HCT116 (cell line): ENCODE measurements at regions not wholly inside any gene's neighbourhood (a gene's known extent, or its start where the extent isn't known, plus 50 kb on each side); places are given as distances from the start of the nearest gene placed in this dataset.

Source experiments
- ATAC-seq: fragments of 200-7000 bp; cut with Tn5 transposase; 2 replicates; pipeline ENCODE4 v1.9.1; 2020; ENCODE audit warnings: mild to moderate bottlenecking, moderate library complexity
- BruUV-seq: library from RNA; stranded (reverse); fragments of 400-500 nt; replicated peaks from 2 replicates; lab custom pipeline; 2021; lab: Mats Ljungman, UMichigan
- CTCF ChIA-PET: fragments of 300-600 bp; sonication (Branson Sonifier 250); formaldehyde crosslinking; loops from one replicate; lab custom pipeline; 2021; ENCODE audit warnings: antibody characterized with exemption; lab: Charles Lee
- POLR2A ChIA-PET: fragments of 300-600, 350-600 bp; sonication (Branson Sonifier 250); formaldehyde crosslinking; loops from one replicate; lab custom pipeline; 2021; ENCODE audit warnings: antibody characterized with exemption; lab: Charles Lee
- RAD21 ChIA-PET, 2 experiments: fragments of 300-600 bp; sonication (Branson Sonifier 250); formaldehyde crosslinking; loops; one replicate each; lab custom pipeline; 2023; ENCODE audit warnings: low total read pairs in 2 of 2; ENCODE audit not compliant: uncharacterized antibody in 2 of 2, unreplicated experiment in 2 of 2, low non-redundant PET in 1 of 2; lab: Charles Lee
- DNase-seq: peaks from one replicate; pipeline ENCODE4 v3.0.0-alpha.2; 2010; ENCODE audit warnings: low read depth, low spot score
- H2AFZ ChIP-seq: fragments of 200-600 bp; shearing (Covaris generic), sonication (generic); 2 replicates; pipeline ENCODE4 v1.6.1; 2017; ENCODE audit warnings: low read depth, mixed run types, mixed read lengths, antibody characterized with exemption, low read length; ENCODE audit not compliant: poor library complexity, severe bottlenecking
- H3K27ac ChIP-seq: 2 replicates; pipeline ENCODE4 v1.5.1; 2012; ENCODE audit warnings: low read depth, low read length
- H3K27me3 ChIP-seq: fragments of 200-600 bp; sonication (generic); 2 replicates; pipeline ENCODE4 v1.6.1; 2016; ENCODE audit warnings: mixed run types, low read length, mixed read lengths; ENCODE audit not compliant: insufficient read depth
- H3K36me3 ChIP-seq, 2 experiments: fragments of 200-500 bp in 1 of 2; fragments of 200-600 bp in 1 of 2; sonication (Bioruptor generic) in 1 of 2; sonication (generic) in 1 of 2; 2 replicates each; pipeline versions ENCODE4 v1.5.1 to v1.6.1; 2014 to 2016; ENCODE audit warnings: low read length in 2 of 2, inconsistent platforms in 1 of 2, mixed read lengths in 1 of 2, mixed run types in 1 of 2; ENCODE audit not compliant: insufficient read depth in 2 of 2, control insufficient read depth in 1 of 2
- H3K4me1 ChIP-seq, 2 experiments: fragments of 200-600 bp in 1 of 2; sonication (generic) in 1 of 2; 2 replicates each; pipeline versions ENCODE4 v1.5.1 to v1.6.1; 2012 to 2017; ENCODE audit warnings: low read length in 2 of 2, inconsistent platforms in 1 of 2, mild to moderate bottlenecking in 1 of 2, mixed read lengths in 1 of 2, mixed run types in 1 of 2, moderate library complexity in 1 of 2; ENCODE audit not compliant: insufficient read depth in 2 of 2, control insufficient read depth in 1 of 2
- H3K4me2 ChIP-seq: fragments of 200-600 bp; sonication (generic); 2 replicates; pipeline ENCODE4 v1.6.1; 2017; ENCODE audit warnings: mixed run types, low read length, mixed read lengths
- H3K4me3 ChIP-seq, 2 experiments: fragments of 200-600 bp in 1 of 2; sonication (generic) in 1 of 2; replicated peaks in 1 of 2; 2 replicates each; pipeline ENCODE4 v1.5.1; 2011 to 2016; ENCODE audit warnings: low read length in 2 of 2, control low read depth in 1 of 2, low read depth in 1 of 2, mild to moderate bottlenecking in 1 of 2, mixed read lengths in 1 of 2, mixed run types in 1 of 2
- H3K79me2 ChIP-seq: fragments of 200-600 bp; sonication (generic); 2 replicates; pipeline ENCODE4 v1.6.1; 2017; ENCODE audit warnings: mild to moderate bottlenecking, mixed run types, low read length, moderate library complexity, mixed read lengths; ENCODE audit not compliant: insufficient read depth
- H3K9ac ChIP-seq: fragments of 200-600 bp; sonication (generic); 2 replicates; pipeline ENCODE4 v1.6.1; 2016; ENCODE audit warnings: low read length, mixed read lengths
- H3K9me2 ChIP-seq: fragments of 200-600 bp; sonication (generic), shearing (Covaris generic); 2 replicates; pipeline ENCODE4 v1.6.1; 2017; ENCODE audit warnings: mixed run types, mild to moderate bottlenecking, moderate library complexity; ENCODE audit not compliant: insufficient read depth
- H3K9me3 ChIP-seq, 2 experiments: fragments of 200-500 bp in 1 of 2; fragments of 200-600 bp in 1 of 2; sonication (Bioruptor generic) in 1 of 2; sonication (generic) in 1 of 2; 2 replicates each; pipeline ENCODE4 v1.6.1; 2014 to 2017; ENCODE audit warnings: low read length in 2 of 2, mixed read lengths in 2 of 2, inconsistent platforms in 1 of 2, low read depth in 1 of 2, mild to moderate bottlenecking in 1 of 2, mixed run types in 1 of 2, moderate library complexity in 1 of 2; ENCODE audit not compliant: control insufficient read depth in 1 of 2, insufficient read depth in 1 of 2
- H4K20me1 ChIP-seq: fragments of 200-600 bp; sonication (generic), shearing (Covaris generic); 2 replicates; pipeline ENCODE4 v1.6.1; 2017; ENCODE audit warnings: mixed run types, mild to moderate bottlenecking, moderate library complexity; ENCODE audit not compliant: insufficient read depth
- CEBPB ChIP-seq: IDR thresholded peaks from 2 replicates; pipeline ENCODE4 v1.6.1; 2012; ENCODE audit warnings: low read depth
- EGR1 ChIP-seq: IDR thresholded peaks from 2 replicates; pipeline ENCODE4 v1.6.1; 2012; ENCODE audit warnings: low read depth
- ELF1 ChIP-seq: IDR thresholded peaks from 2 replicates; pipeline ENCODE4 v1.6.1; 2012; ENCODE audit warnings: low read depth, borderline replicate concordance
- EZH2 ChIP-seq: fragments of 200-600 bp; sonication (generic); IDR thresholded peaks from 2 replicates; pipeline ENCODE4 v1.6.1; 2017; ENCODE audit warnings: antibody characterized with exemption, mixed run types
- EZH2phosphoT487 ChIP-seq: fragments of 200-600 bp; IDR thresholded peaks from 2 replicates; pipeline ENCODE4 v1.6.1; 2018; ENCODE audit warnings: antibody characterized with exemption, borderline replicate concordance
- FOSL1 ChIP-seq: IDR thresholded peaks from 2 replicates; pipeline ENCODE4 v1.6.1; 2012; ENCODE audit warnings: low read depth
- RAD21 ChIP-seq: IDR thresholded peaks from 2 replicates; pipeline ENCODE4 v1.6.1; 2012; ENCODE audit warnings: low read depth, mild to moderate bottlenecking
- SIN3A ChIP-seq: IDR thresholded peaks from 2 replicates; pipeline ENCODE4 v1.6.1; 2012; ENCODE audit warnings: low read depth
- SP1 ChIP-seq: IDR thresholded peaks from 2 replicates; pipeline ENCODE4 v1.6.1; 2012; ENCODE audit warnings: low read depth
- ZFX ChIP-seq: fragments of 450-650 bp; IDR thresholded peaks from 2 replicates; pipeline ENCODE4 v1.6.1; 2017
- ZNF274 ChIP-seq: fragments of 200-500 bp; sonication (Bioruptor generic); IDR thresholded peaks from 2 replicates; pipeline ENCODE4 v1.6.1; 2014; ENCODE audit warnings: mild to moderate bottlenecking, low read depth, low read length, inconsistent platforms
- intact Hi-C: fragments of 100-400 bp; cut with micrococcal nuclease; formaldehyde crosslinking; loops from 2 replicates; pipeline ENCODE4 v1.10.0; 2022
- TF ChIP-seq, protein P1 (sequence below): IDR thresholded peaks from 2 replicates; pipeline ENCODE4 v1.6.1; 2012; ENCODE audit warnings: low read depth
- TF ChIP-seq, protein P2 (sequence below): IDR thresholded peaks from 2 replicates; pipeline ENCODE4 v1.6.1; 2012

DNA sequence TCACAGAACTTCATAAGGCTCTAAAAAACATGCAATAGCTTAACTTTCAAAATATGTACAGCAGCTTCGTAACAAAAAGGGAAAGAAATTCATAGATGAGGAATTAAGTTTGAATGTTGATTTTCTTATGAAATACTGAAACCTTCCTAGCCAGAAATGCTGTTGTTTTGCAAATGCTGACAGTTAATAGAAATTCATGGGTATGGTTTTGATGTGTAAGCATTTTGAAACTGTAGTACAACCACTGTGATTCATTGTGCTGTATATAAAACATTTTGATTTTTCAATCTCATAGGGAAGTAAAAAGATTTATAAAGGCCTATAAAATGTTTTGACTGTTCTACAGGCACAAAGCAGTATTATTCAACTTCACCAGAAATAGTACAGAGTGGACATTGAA, 228.4 kb upstream of the EYS start:
- CTCF ChIA-PET: no interaction called here
- Histone ChIP-seq H3K9me2 (no peaks in the 10 kb centered on the region), H3K4me2 (no peak overlapping the region), H3K9ac (no peak overlapping the region), H3K79me2 (no peaks in the 10 kb centered on the region), H3K9me3 (peaks cover 11 to 17% of the 10 kb centered on the region in 2 experiments; a peak in 3 of 4 replicates), H3K36me3 (no peaks in the 10 kb centered on the region), H4K20me1 (no peaks in the 10 kb centered on the region), H3K27ac (no peak overlapping the region), H3K4me1 (no peaks in the 10 kb centered on the region), H2AFZ (no peak overlapping the region), H3K27me3 (no peaks in the 10 kb centered on the region), H3K4me3 (no peak overlapping the region)
- BruUV-seq: no TSS peak
- RAD21 ChIA-PET: no interaction called here
- TF ChIP-seq, protein P1, sequence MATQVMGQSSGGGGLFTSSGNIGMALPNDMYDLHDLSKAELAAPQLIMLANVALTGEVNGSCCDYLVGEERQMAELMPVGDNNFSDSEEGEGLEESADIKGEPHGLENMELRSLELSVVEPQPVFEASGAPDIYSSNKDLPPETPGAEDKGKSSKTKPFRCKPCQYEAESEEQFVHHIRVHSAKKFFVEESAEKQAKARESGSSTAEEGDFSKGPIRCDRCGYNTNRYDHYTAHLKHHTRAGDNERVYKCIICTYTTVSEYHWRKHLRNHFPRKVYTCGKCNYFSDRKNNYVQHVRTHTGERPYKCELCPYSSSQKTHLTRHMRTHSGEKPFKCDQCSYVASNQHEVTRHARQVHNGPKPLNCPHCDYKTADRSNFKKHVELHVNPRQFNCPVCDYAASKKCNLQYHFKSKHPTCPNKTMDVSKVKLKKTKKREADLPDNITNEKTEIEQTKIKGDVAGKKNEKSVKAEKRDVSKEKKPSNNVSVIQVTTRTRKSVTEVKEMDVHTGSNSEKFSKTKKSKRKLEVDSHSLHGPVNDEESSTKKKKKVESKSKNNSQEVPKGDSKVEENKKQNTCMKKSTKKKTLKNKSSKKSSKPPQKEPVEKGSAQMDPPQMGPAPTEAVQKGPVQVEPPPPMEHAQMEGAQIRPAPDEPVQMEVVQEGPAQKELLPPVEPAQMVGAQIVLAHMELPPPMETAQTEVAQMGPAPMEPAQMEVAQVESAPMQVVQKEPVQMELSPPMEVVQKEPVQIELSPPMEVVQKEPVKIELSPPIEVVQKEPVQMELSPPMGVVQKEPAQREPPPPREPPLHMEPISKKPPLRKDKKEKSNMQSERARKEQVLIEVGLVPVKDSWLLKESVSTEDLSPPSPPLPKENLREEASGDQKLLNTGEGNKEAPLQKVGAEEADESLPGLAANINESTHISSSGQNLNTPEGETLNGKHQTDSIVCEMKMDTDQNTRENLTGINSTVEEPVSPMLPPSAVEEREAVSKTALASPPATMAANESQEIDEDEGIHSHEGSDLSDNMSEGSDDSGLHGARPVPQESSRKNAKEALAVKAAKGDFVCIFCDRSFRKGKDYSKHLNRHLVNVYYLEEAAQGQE: no peak
- TF ChIP-seq EZH2 (no peak), ZNF274 (no peak), EZH2phosphoT487 (no peak), FOSL1 (no peak), SIN3A (no peak), SP1 (no peak), ELF1 (no peak), EGR1 (no peak), ZFX (no peak), RAD21 (no peak), CEBPB (no peak)
- TF ChIP-seq, protein P2, sequence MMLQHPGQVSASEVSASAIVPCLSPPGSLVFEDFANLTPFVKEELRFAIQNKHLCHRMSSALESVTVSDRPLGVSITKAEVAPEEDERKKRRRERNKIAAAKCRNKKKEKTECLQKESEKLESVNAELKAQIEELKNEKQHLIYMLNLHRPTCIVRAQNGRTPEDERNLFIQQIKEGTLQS: no peak
- intact Hi-C loops: no loop called here
- DNase-seq (no peak), ATAC-seq (no peak)
- POLR2A ChIA-PET: no interaction called here
